ENCODE measurements at regions not wholly inside any gene's neighbourhood (a gene's known extent, or its start where the extent isn't known, plus 50 kb on each side); places are given as distances from the start of the nearest gene placed in this dataset.

- ATAC-seq (ENCODE audit: insufficient number of reproducible peaks, low FRiP score, low read depth) (no peak), DNase-seq (ENCODE audit: low spot score) (no peak)
- Histone ChIP-seq H3K27me3 (replicated peaks; ENCODE audit: insufficient read depth) (no peaks in the 10 kb centered on the region), H3K36me3 (no peaks in the 10 kb centered on the region), H3K27ac (no peak overlapping the region), H3K4me3 (no peak overlapping the region), H3K4me1 (ENCODE audit: control insufficient read depth in 1 of 2, low read depth in 2 of 2) (no peaks in the 10 kb centered on the region), H3K9me3 (no peaks in the 10 kb centered on the region)
- no peak for TF ChIP-seq CTCF (IDR thresholded peaks at IDR 0.05)
Measured at GRCh38 chr5:3912790-3913189, 317.2 kb downstream of the IRX1 start.

- Histone ChIP-seq H3K4me1 (ENCODE audit: control insufficient read depth in 1 of 2, low read depth in 2 of 2) (no peaks in the 10 kb centered on the region), H3K9me3 (no peaks in the 10 kb centered on the region), H3K4me3 (no peak overlapping the region), H3K27me3 (replicated peaks; ENCODE audit: insufficient read depth) (no peaks in the 10 kb centered on the region), H3K27ac (no peak overlapping the region), H3K36me3 (no peaks in the 10 kb centered on the region)
- ATAC-seq (ENCODE audit: insufficient number of reproducible peaks, low FRiP score, low read depth) = no peak
- DNase-seq (ENCODE audit: low spot score) = no peak
- TF ChIP-seq CTCF (IDR thresholded peaks at IDR 0.05) = no peak
Measured at GRCh38 chr5:3913279-3913678, 317.6 kb downstream of the IRX1 start.

GRCh38 chr5:3925022-3925421, 329.4 kb downstream of the IRX1 start:
- Histone ChIP-seq H3K4me3 (no peak overlapping the region), H3K9me3 (no peaks in the 10 kb centered on the region), H3K36me3 (no peaks in the 10 kb centered on the region), H3K27me3 (replicated peaks; ENCODE audit: insufficient read depth) (no peaks in the 10 kb centered on the region), H3K4me1 (ENCODE audit: control insufficient read depth in 1 of 2, low read depth in 2 of 2) (no peaks in the 10 kb centered on the region), H3K27ac (no peak overlapping the region)
- ATAC-seq (ENCODE audit: insufficient number of reproducible peaks, low FRiP score, low read depth) = no peak
- no peak for TF ChIP-seq CTCF (IDR thresholded peaks at IDR 0.05)
- no peak for DNase-seq (ENCODE audit: low spot score)

DNA sequence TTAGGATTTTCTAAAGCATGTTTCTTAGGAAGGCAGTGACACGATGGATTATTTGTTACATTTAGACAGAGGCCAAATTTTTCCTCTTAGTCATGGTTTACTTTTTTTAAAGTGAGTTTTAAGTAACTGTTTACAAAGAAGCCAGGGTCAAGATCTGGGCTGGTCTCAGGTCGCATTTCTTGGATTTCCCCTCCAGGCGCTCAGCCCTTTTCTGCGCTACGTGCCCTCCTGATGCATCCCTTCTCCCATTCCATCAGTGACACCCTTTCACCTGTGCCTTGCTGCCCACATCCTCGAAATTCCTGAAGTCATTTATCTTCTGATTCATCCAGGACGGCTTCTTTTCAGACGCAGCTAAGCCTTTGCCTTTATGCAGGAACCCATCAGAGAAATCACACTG, 330.3 kb downstream of the IRX1 start:
- ATAC-seq (ENCODE audit: insufficient number of reproducible peaks, low FRiP score, low read depth) = no peak

GRCh38 chr5:3929799-3930198, 334.2 kb downstream of the IRX1 start:
- Histone ChIP-seq H3K27ac (no peak overlapping the region), H3K4me1 (ENCODE audit: control insufficient read depth in 1 of 2, low read depth in 2 of 2) (no peaks in the 10 kb centered on the region), H3K4me3 (no peak overlapping the region), H3K36me3 (no peaks in the 10 kb centered on the region), H3K9me3 (no peaks in the 10 kb centered on the region), H3K27me3 (replicated peaks; ENCODE audit: insufficient read depth) (no peaks in the 10 kb centered on the region)
- ATAC-seq (ENCODE audit: insufficient number of reproducible peaks, low FRiP score, low read depth) (no peak), DNase-seq (ENCODE audit: low spot score) (no peak)
- no peak for TF ChIP-seq CTCF (IDR thresholded peaks at IDR 0.05)

More for the DNA sequence above, 330.3 kb downstream of the IRX1 start:
- Histone ChIP-seq H3K9me3 (no peaks in the 10 kb centered on the region), H3K4me3 (no peak overlapping the region), H3K27me3 (replicated peaks; ENCODE audit: insufficient read depth) (no peaks in the 10 kb centered on the region), H3K27ac (no peak overlapping the region), H3K36me3 (no peaks in the 10 kb centered on the region), H3K4me1 (ENCODE audit: control insufficient read depth in 1 of 2, low read depth in 2 of 2) (no peaks in the 10 kb centered on the region)
- no peak for DNase-seq (ENCODE audit: low spot score)
- no peak for TF ChIP-seq CTCF (IDR thresholded peaks at IDR 0.05)

Data from thoracic aorta (tissue), 2 donors.